IMR-90 (cell line): ENCODE measurements at regions not wholly inside any gene's neighbourhood (a gene's known extent, or its start where the extent isn't known, plus 50 kb on each side); places are given as distances from the start of the nearest gene placed in this dataset.

ENCODE experiments used
- ATAC-seq: fragments of 200-7000 bp; cut with Tn5 transposase; 2 replicates; pipeline ENCODE4 v1.9.1; 2020; ENCODE audit warnings: low read depth, mild to moderate bottlenecking, moderate library complexity
- BruUV-seq: library from RNA; stranded (reverse); fragments of 400-500 nt; replicated peaks from 2 replicates; lab custom pipeline; 2021; lab: Mats Ljungman, UMichigan
- CTCF ChIA-PET: fragments of 300-600 bp; formaldehyde crosslinking; extraction: SDS; loops from one replicate; lab custom pipeline; 2021; ENCODE audit warnings: antibody characterized with exemption; lab: Yijun Ruan, JAX
- POLR2A ChIA-PET: fragments of 300-600 bp; sonication (Branson Sonifier 250); formaldehyde crosslinking; loops from one replicate; lab custom pipeline; 2022; ENCODE audit warnings: antibody characterized with exemption; ENCODE audit not compliant: unreplicated experiment; lab: Charles Lee
- DNase-seq: peaks from one replicate; pipeline ENCODE4 v3.0.0; 2013
- H2AFZ ChIP-seq: replicated peaks from 2 replicates; pipeline ENCODE3; 2013; ENCODE audit warnings: low read length, mild to moderate bottlenecking; ENCODE audit not compliant: poor library complexity
- H2AK5ac ChIP-seq: 2 replicates; pipeline ENCODE4 v1.6.1; 2013; ENCODE audit warnings: low read depth, low read length, inconsistent platforms
- H2AK9ac ChIP-seq: replicated peaks from 2 replicates; pipeline ENCODE3; 2013; ENCODE audit warnings: mild to moderate bottlenecking, low read depth, low read length, moderate library complexity; ENCODE audit not compliant: poor library complexity
- H2BK120ac ChIP-seq: 2 replicates; pipeline ENCODE4 v1.6.1; 2013; ENCODE audit warnings: low read depth, low read length, inconsistent platforms
- H2BK15ac ChIP-seq: 3 replicates; pipeline ENCODE4 v1.6.1; 2013; ENCODE audit warnings: low read depth, low read length, inconsistent platforms
- H2BK20ac ChIP-seq: 2 replicates; pipeline ENCODE4 v1.6.1; 2013; ENCODE audit warnings: low read depth, mild to moderate bottlenecking, inconsistent platforms, low read length, moderate library complexity
- H2BK5ac ChIP-seq: 2 replicates; pipeline ENCODE4 v1.6.1; 2013; ENCODE audit warnings: mild to moderate bottlenecking, low read depth, low read length, inconsistent platforms; ENCODE audit not compliant: poor library complexity, severe bottlenecking
- H3K14ac ChIP-seq: replicated peaks from 2 replicates; pipeline ENCODE4 v1.6.1; 2013; ENCODE audit warnings: low read depth, low read length, inconsistent platforms
- H3K18ac ChIP-seq: 2 replicates; pipeline ENCODE4 v1.6.1; 2013; ENCODE audit warnings: low read depth, low read length, control low read depth
- H3K23ac ChIP-seq: 2 replicates; pipeline ENCODE4 v1.6.1; 2013; ENCODE audit warnings: low read depth, low read length, inconsistent platforms
- H3K27ac ChIP-seq: 2 replicates; pipeline ENCODE4 v1.5.1; 2013; ENCODE audit warnings: mild to moderate bottlenecking, control low read depth, low read length; ENCODE audit not compliant: insufficient read depth
- H3K27me3 ChIP-seq: 2 replicates; pipeline ENCODE4 v1.6.1; 2013; ENCODE audit warnings: low read length; ENCODE audit not compliant: control insufficient read depth, insufficient read depth
- H3K36me3 ChIP-seq: 2 replicates; pipeline ENCODE4 v1.6.1; 2013; ENCODE audit warnings: low read length, mixed read lengths; ENCODE audit not compliant: control insufficient read depth, insufficient read depth
- H3K4ac ChIP-seq: 2 replicates; pipeline ENCODE4 v1.6.1; 2013; ENCODE audit warnings: low read depth, low read length, inconsistent platforms
- H3K4me1 ChIP-seq: 2 replicates; pipeline ENCODE4 v1.6.1; 2013; ENCODE audit warnings: low read length, mixed read lengths; ENCODE audit not compliant: control insufficient read depth, insufficient read depth
- H3K4me2 ChIP-seq: 2 replicates; pipeline ENCODE4 v1.6.1; 2013; ENCODE audit warnings: low read depth, mild to moderate bottlenecking, control low read depth, low read length, moderate library complexity
- H3K4me3 ChIP-seq: 2 replicates; pipeline ENCODE4 v1.5.1; 2013; ENCODE audit warnings: low read depth, mild to moderate bottlenecking, control low read depth, low read length, moderate library complexity; ENCODE audit not compliant: insufficient read depth
- H3K56ac ChIP-seq: 2 replicates; pipeline ENCODE4 v1.6.1; 2013; ENCODE audit warnings: low read length, inconsistent platforms; ENCODE audit not compliant: insufficient read depth; ENCODE audit errors: extremely low read depth
- H3K79me1 ChIP-seq, 2 experiments: 2 replicates each; pipeline ENCODE4 v1.6.1; 2013; ENCODE audit warnings: low read length in 2 of 2, inconsistent platforms in 1 of 2, low read depth in 1 of 2
- H3K9ac ChIP-seq: 2 replicates; pipeline ENCODE4 v1.6.1; 2013; ENCODE audit warnings: low read depth, low read length, control low read depth
- H3K9me1 ChIP-seq: 2 replicates; pipeline ENCODE4 v1.6.1; 2013; ENCODE audit warnings: low read length, inconsistent platforms; ENCODE audit not compliant: insufficient read depth
- H3K9me3 ChIP-seq: 2 replicates; pipeline ENCODE4 v1.6.1; 2013; ENCODE audit warnings: low read length; ENCODE audit not compliant: control insufficient read depth, insufficient read depth
- H4K20me1 ChIP-seq: 2 replicates; pipeline ENCODE4 v1.6.1; 2013; ENCODE audit warnings: low read length, inconsistent platforms; ENCODE audit not compliant: insufficient read depth
- H4K5ac ChIP-seq: 2 replicates; pipeline ENCODE4 v1.6.1; 2013; ENCODE audit warnings: mild to moderate bottlenecking, low read depth, low read length, control low read depth
- H4K8ac ChIP-seq, 2 experiments: 2 replicates each; pipeline ENCODE4 v1.6.1; 2013; ENCODE audit warnings: low read depth in 2 of 2, low read length in 2 of 2, control low read depth in 1 of 2, inconsistent platforms in 1 of 2
- H4K91ac ChIP-seq: 2 replicates; pipeline ENCODE4 v1.6.1; 2013; ENCODE audit warnings: low read depth, low read length, inconsistent platforms; ENCODE audit not compliant: insufficient read depth
- BHLHE40 ChIP-seq: fragments of 150-350 bp; IDR thresholded peaks from 2 replicates; pipeline ENCODE4 v1.6.1; 2016; ENCODE audit warnings: mild to moderate bottlenecking, low read depth, low read length
- CHD1 ChIP-seq: IDR thresholded peaks from 2 replicates; pipeline ENCODE4 v1.6.1; 2012; ENCODE audit warnings: low read depth, low read length, improper control_type of control experiment
- ELK1 ChIP-seq: fragments of 150-350 bp; IDR thresholded peaks from 2 replicates; pipeline ENCODE4 v1.6.1; 2016; ENCODE audit warnings: low read depth, mild to moderate bottlenecking, low read length, moderate library complexity, borderline replicate concordance
- FOS ChIP-seq: fragments of 150-350 bp; IDR thresholded peaks from 2 replicates; pipeline ENCODE4 v1.6.1; 2016; ENCODE audit warnings: low read depth, low read length
- MXI1 ChIP-seq: IDR thresholded peaks from 2 replicates; pipeline ENCODE4 v1.6.1; 2012; ENCODE audit warnings: low read depth, mild to moderate bottlenecking, low read length, moderate library complexity, borderline replicate concordance
- NFE2L2 ChIP-seq: fragments of 150-350 bp; IDR thresholded peaks from 2 replicates; pipeline ENCODE4 v1.6.1; 2016; ENCODE audit warnings: low read depth, mild to moderate bottlenecking, low read length
- POLR2A ChIP-seq: IDR thresholded peaks from 2 replicates; pipeline ENCODE4 v1.6.1; 2012; ENCODE audit warnings: mild to moderate bottlenecking, low read depth, low read length
- RCOR1 ChIP-seq: IDR thresholded peaks from 2 replicates; pipeline ENCODE4 v1.6.1; 2012; ENCODE audit warnings: mild to moderate bottlenecking, low read length, improper control_type of control experiment; ENCODE audit not compliant: insufficient replicate concordance
- RFX5 ChIP-seq: IDR thresholded peaks from 2 replicates; pipeline ENCODE4 v1.8.0; 2012; ENCODE audit warnings: low read depth, mild to moderate bottlenecking, low read length, moderate library complexity
- SMC3 ChIP-seq: fragments of 150-350 bp; IDR thresholded peaks from 2 replicates; pipeline ENCODE4 v1.6.1; 2016; ENCODE audit warnings: low read depth, mild to moderate bottlenecking, antibody characterized with exemption, low read length, moderate library complexity
- WGBS, 2 experiments: methylation state at CpG; one replicate each; pipeline versions ENCODE4 v1.1.5 to v1.1.7; 2013; ENCODE audit warnings: missing lambda C conversion rate in 2 of 2; ENCODE audit not compliant: insufficient read length in 1 of 2; ENCODE audit errors: extremely low coverage in 2 of 2; 5-methylcytosine and 5-hydroxymethylcytosine counted together
- dilution Hi-C: fragments of 300-500 bp; cut with HindIII; formaldehyde crosslinking; loops from one replicate; pipeline ENCODE4 v1.14.3; 2018; ENCODE audit warnings: low sequenced_read_pairs; ENCODE audit not compliant: unreplicated experiment
- in situ Hi-C: fragments of 300-500 bp; cut with MboI; formaldehyde crosslinking; loops from 3 replicates; pipeline ENCODE4 v1.14.3; 2019; ENCODE audit warnings: low sequenced_read_pairs, inconsistent platforms, mixed read lengths
- intact Hi-C: fragments of 100-400 bp; cut with micrococcal nuclease; formaldehyde crosslinking; loops from 2 replicates; pipeline ENCODE4 v1.10.0; 2022

- Histone ChIP-seq H4K5ac (no peak overlapping the region), H4K8ac (no peak overlapping the region), H3K79me1 (no peaks in the 10 kb centered on the region), H2BK120ac (no peak overlapping the region), H2BK20ac (no peak overlapping the region), H3K27me3 (no peaks in the 10 kb centered on the region), H3K23ac (no peak overlapping the region), H3K9ac (no peak overlapping the region), H3K4me2 (no peak overlapping the region), H2AK9ac (no peak overlapping the region), H3K14ac (no peak overlapping the region), H3K36me3 (no peaks in the 10 kb centered on the region), H4K91ac (no peak overlapping the region), H3K27ac (no peak overlapping the region), H3K56ac (no peak overlapping the region), H3K4ac (no peak overlapping the region), H2AK5ac (no peak overlapping the region), H3K18ac (no peak overlapping the region), H3K9me1 (no peaks in the 10 kb centered on the region; the same call in 1 of the 2 replicates), H2BK15ac (no peak overlapping the region), H2BK5ac (no peak overlapping the region), H4K20me1 (no peaks in the 10 kb centered on the region), H2AFZ (no peak overlapping the region), H3K9me3 (no peaks in the 10 kb centered on the region), H3K4me3 (no peak overlapping the region), H3K4me1 (peaks cover 4% of the 10 kb centered on the region; the same call in 1 of the 2 replicates)
- DNase-seq (no peak), ATAC-seq (no peak)
- no TSS peak for BruUV-seq
- intact Hi-C loops, result no loop called here
- ChIA-PET CTCF (interaction anchor here (1.0 to 1.3 kb wide), 3 partner anchors 9 to 311 kb away, joined by 3 to 4 read pairs (median 3); partner anchors contain the start of gene TMEM200A), POLR2A (interaction anchor here (0.6 kb wide), 1 partner anchor 74 kb away, joined by 5 read pairs; no protein-coding TSS in a partner anchor)
- no CpG with 5 or more reads among the region's 1 CpG for WGBS, 2 experiments
- no peak for TF ChIP-seq RFX5
- no peak for TF ChIP-seq MXI1
- TF ChIP-seq CHD1, result no peak
- no peak for TF ChIP-seq SMC3
- TF ChIP-seq BHLHE40, result no peak
- TF ChIP-seq POLR2A, result no peak
- TF ChIP-seq NFE2L2, result no peak
- no peak for TF ChIP-seq FOS
- TF ChIP-seq RCOR1, result no peak
- TF ChIP-seq ELK1, result no peak
- dilution Hi-C loops, result no loop called here
- in situ Hi-C loops, result no loop called here
Measured at GRCh38 chr6:130676077-130676772, 151.0 kb upstream of the SMLR1 start.
